ENCODE measurements at regions not wholly inside any gene's neighbourhood (a gene's known extent, or its start where the extent isn't known, plus 50 kb on each side); places are given as distances from the start of the nearest gene placed in this dataset.

DNA sequence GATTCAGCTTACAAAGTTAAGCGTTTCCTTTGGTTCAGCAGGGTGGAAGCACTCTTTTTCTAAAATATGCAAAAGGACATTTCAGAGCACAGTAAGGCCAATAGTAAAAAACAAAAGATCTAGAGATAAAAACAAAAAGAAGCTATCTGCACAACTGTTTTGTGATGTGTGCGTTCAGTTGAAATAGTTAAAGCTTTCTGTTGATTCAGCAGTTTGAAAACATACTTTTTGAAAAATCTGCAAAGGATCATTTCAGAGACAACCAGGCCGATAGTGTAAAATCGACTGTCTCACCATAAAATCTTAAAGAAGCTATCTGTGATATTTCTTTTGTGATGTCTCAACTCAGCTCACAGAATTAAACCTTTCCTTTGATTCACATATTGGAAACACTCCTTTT is 300.0 kb upstream of the ALG10B start:
- H3K9me3 ChIP-seq (replicated peaks; ENCODE audit: control insufficient read depth, low read depth, low read length), result peaks cover 36% of the 10 kb centered on the region
- no peaks in the 10 kb centered on the region for H3K27me3 ChIP-seq (ENCODE audit: control insufficient read depth, insufficient read depth, low read length)
- no peaks in the 10 kb centered on the region for H3K4me1 ChIP-seq (ENCODE audit: control insufficient read depth, insufficient read depth, low read length)
- H3K27ac ChIP-seq (ENCODE audit: low read length), result no peak overlapping the region
- no peak for DNase-seq
- no peak overlapping the region for H3K4me3 ChIP-seq (ENCODE audit: low read length)
- no CpG with 5 or more reads among the region's 4 CpGs for WGBS (ENCODE audit: insufficient coverage)
- H3K36me3 ChIP-seq (ENCODE audit: control insufficient read depth, insufficient read depth, low read length), result no peaks in the 10 kb centered on the region

DNA sequence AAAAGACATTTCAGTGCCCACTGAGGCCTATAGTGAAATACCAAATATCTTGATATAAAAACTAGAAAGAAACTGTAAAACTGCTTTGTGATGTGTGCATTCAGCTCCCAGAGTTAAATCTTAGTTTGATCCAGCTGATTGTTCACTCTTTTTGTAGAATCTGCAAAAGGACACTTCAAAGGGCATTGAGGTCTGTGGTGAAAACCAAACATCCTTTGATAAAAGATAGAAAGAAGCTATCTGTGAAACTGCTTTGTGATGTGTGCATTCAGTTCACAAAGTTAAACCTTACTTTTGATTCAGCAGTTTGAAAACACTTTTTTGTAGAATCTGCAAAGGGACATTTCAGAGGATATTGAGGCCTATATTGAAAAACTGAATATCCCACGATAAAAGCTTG is 290.7 kb upstream of the ALG10B start:
- H3K27me3 ChIP-seq (ENCODE audit: control insufficient read depth, insufficient read depth, low read length), result no peaks in the 10 kb centered on the region
- no peak overlapping the region for H3K27ac ChIP-seq (ENCODE audit: low read length)
- no peak for DNase-seq
- WGBS (ENCODE audit: insufficient coverage), result no CpG with 5 or more reads among the region's 1 CpG
- H3K9me3 ChIP-seq (replicated peaks; ENCODE audit: control insufficient read depth, low read depth, low read length), result peaks cover 19% of the 10 kb centered on the region
- no peak overlapping the region for H3K4me3 ChIP-seq (ENCODE audit: low read length)
- no peaks in the 10 kb centered on the region for H3K36me3 ChIP-seq (ENCODE audit: control insufficient read depth, insufficient read depth, low read length)
- H3K4me1 ChIP-seq (ENCODE audit: control insufficient read depth, insufficient read depth, low read length), result no peaks in the 10 kb centered on the region

DNA sequence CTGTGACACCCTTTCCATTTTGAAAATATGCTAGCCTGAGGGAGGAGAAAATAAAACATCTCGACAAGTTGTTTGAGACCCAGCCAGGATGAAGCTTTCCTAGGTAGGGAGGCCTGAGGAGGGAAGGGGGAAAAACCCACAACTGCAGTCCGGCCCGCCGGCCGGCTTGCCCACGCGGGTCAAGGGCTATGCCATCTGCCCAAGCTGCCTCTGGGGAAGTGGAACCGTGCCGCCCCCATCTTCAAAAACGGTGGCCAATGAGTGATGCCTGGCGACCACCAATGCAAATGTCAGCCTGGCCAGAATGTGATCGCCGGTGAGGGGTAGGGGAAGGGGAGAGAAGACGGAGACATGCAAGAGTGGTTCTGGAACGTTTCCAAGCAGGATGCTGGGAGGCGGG is 263.5 kb upstream of the ALG10B start:
- WGBS (ENCODE audit: insufficient coverage), result 72% methylated on average over 10 of the region's 16 CpGs
- no peak for DNase-seq
- Histone ChIP-seq H3K36me3 (ENCODE audit: control insufficient read depth, insufficient read depth, low read length) (no peaks in the 10 kb centered on the region), H3K9me3 (replicated peaks; ENCODE audit: control insufficient read depth, low read depth, low read length) (peaks cover 77% of the 10 kb centered on the region), H3K4me1 (ENCODE audit: control insufficient read depth, insufficient read depth, low read length) (no peaks in the 10 kb centered on the region), H3K27me3 (ENCODE audit: control insufficient read depth, insufficient read depth, low read length) (no peaks in the 10 kb centered on the region), H3K4me3 (ENCODE audit: low read length) (no peak overlapping the region), H3K27ac (ENCODE audit: low read length) (no peak overlapping the region)

DNA sequence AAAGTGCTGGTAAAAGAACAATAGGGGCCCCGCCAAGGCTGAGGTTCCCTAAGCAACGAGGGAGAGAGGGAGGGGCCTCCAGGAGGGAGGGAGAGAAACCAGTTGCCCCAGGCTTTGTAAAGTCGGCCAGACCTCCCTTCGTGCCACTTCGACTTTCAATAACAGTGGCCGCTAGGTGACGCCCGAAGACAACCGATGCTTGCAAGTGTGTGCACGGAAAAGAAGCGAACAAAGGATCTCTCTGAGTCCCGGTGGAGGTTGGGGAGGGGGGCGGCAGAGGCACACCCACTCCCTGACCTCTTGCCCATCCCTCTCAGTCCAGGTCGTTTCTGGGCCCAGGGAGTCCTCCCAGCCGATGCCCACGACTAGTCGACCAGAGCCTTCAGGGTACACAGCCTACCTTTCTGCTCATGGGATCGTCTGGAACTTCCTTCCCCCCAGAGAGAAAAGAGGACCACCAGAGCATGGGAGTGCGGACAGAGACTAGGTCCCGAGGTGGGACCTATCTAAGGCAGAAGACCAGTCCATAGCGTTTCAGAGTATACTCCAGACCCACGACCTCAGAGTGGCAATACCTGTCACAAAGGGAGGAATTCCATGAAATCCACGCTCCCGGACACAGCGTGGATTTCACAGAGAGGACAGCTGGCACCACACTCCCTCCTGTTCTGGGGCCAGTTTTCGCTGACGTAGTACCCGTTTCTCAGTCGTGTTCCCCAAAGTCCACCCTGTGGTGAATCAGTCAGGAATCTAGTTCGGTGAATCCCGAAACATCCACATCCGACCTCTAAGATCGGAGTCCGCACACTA is 262.7 kb upstream of the ALG10B start:
- WGBS (ENCODE audit: insufficient coverage), result 78% methylated on average over 25 of the region's 34 CpGs
- no peak for DNase-seq
- Histone ChIP-seq H3K27me3 (ENCODE audit: control insufficient read depth, insufficient read depth, low read length) (no peaks in the 10 kb centered on the region), H3K27ac (ENCODE audit: low read length) (no peak overlapping the region), H3K4me1 (ENCODE audit: control insufficient read depth, insufficient read depth, low read length) (no peaks in the 10 kb centered on the region), H3K4me3 (ENCODE audit: low read length) (no peak overlapping the region), H3K9me3 (replicated peaks; ENCODE audit: control insufficient read depth, low read depth, low read length) (peaks cover 70% of the 10 kb centered on the region), H3K36me3 (ENCODE audit: control insufficient read depth, insufficient read depth, low read length) (no peaks in the 10 kb centered on the region)

DNA sequence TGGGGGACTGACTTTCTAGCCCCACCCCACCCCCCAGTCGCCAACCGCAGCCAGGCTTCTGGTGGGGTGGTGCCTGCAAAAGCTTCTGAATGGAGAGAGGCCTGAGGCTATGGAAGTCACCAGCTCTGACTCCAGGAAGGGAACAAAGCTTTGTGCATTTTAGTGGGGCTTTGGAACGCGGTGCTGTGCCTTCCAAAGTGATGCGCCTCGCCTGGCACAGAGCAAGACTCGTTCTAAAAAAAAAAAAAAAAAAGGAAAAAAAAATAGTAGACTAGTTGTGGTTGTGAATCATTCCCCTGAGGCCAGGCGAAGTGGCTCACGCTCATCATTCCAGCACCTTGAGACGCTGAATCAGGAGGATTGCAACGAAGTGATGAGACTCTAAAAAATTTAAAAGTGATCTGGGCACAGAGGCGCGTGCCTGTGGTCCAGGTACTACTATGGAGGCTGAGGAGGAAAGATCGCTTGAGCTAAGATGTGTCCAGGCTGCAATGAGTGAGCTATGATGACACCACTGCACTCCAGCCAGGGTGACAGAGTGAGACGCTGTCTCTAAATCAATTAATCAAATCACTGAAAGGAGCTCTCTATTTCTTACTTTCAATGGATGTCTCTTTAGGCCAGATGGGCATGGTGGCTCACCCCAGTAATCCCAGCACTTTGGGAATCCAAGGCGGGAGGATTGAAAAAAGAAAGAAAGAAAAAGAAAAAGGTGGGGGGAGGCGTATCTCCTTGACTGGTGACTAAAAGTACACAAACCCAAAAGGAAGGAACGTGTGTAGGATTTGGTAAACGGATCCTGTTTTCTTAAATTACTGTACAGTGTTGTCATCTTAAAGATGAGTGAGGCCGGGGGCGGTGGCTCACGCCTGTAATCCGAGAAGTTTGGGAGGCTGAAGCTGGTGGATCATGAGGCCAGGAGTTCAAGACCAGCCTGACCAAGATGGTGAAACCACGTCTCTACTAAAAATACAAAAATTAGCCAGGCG is 259.6 kb upstream of the ALG10B start:
- H3K4me3 ChIP-seq (ENCODE audit: low read length), result no peak overlapping the region
- DNase-seq, result no peak
- peaks cover 55% of the 10 kb centered on the region for H3K9me3 ChIP-seq (replicated peaks; ENCODE audit: control insufficient read depth, low read depth, low read length)
- 83% methylated on average over 17 of the region's 25 CpGs for WGBS (ENCODE audit: insufficient coverage)
- H3K4me1 ChIP-seq (ENCODE audit: control insufficient read depth, insufficient read depth, low read length), result no peaks in the 10 kb centered on the region
- H3K27me3 ChIP-seq (ENCODE audit: control insufficient read depth, insufficient read depth, low read length), result no peaks in the 10 kb centered on the region
- no peaks in the 10 kb centered on the region for H3K36me3 ChIP-seq (ENCODE audit: control insufficient read depth, insufficient read depth, low read length)
- no peak overlapping the region for H3K27ac ChIP-seq (ENCODE audit: low read length)

DNA sequence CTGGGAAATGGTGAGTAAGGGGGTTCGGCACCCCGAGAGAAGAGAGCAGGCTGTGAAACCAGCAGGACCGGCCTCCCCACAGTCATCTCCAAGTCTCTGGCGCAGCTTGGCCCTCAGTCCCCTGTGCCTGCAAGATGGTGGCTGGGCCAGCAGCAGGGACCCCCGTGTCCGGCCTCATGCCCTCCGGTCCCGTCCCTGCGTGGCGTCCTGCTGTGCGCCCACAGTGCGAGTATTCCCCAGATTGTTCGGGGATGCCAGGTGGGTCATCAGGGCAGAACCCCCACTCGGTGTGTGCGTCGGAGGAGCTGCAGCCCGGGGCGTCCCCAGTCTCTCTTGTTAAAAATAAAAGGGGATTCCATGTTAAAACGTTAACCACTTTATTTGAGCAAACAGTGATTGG is 216.9 kb upstream of the ALG10B start:
- no peak for DNase-seq
- Histone ChIP-seq H3K9me3 (replicated peaks; ENCODE audit: control insufficient read depth, low read depth, low read length) (peaks cover 22% of the 10 kb centered on the region), H3K36me3 (ENCODE audit: control insufficient read depth, insufficient read depth, low read length) (no peaks in the 10 kb centered on the region), H3K4me3 (ENCODE audit: low read length) (no peak overlapping the region), H3K27ac (ENCODE audit: low read length) (no peak overlapping the region), H3K4me1 (ENCODE audit: control insufficient read depth, insufficient read depth, low read length) (no peaks in the 10 kb centered on the region), H3K27me3 (ENCODE audit: control insufficient read depth, insufficient read depth, low read length) (no peaks in the 10 kb centered on the region)
- WGBS (ENCODE audit: insufficient coverage), result 96% methylated on average over 19 of the region's 19 CpGs

DNA sequence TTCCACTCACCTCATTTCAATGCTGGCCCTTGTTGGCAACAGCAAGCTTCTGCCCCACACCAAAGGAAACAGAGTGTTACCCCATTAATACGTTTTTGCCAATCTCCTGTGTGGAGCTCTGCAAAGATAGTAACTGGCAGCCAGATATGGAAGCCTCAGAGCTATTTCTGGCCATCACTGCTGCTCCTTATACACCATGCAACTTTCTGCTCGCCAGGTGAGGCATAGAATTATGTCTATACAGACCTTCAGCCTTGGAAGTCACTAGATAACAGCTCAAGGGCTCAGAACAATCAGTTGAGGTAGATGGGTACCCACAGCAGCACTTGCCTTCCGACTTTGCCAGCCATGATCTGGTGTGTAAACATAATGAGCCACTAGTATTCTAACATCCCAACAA is 214.8 kb upstream of the ALG10B start:
- no peaks in the 10 kb centered on the region for H3K27me3 ChIP-seq (ENCODE audit: control insufficient read depth, insufficient read depth, low read length)
- H3K4me1 ChIP-seq (ENCODE audit: control insufficient read depth, insufficient read depth, low read length), result no peaks in the 10 kb centered on the region
- no peak for DNase-seq
- no peak overlapping the region for H3K4me3 ChIP-seq (ENCODE audit: low read length)
- 13% methylated on average over 2 of the region's 3 CpGs for WGBS (ENCODE audit: insufficient coverage)
- peaks cover 27% of the 10 kb centered on the region for H3K9me3 ChIP-seq (replicated peaks; ENCODE audit: control insufficient read depth, low read depth, low read length)
- no peak overlapping the region for H3K27ac ChIP-seq (ENCODE audit: low read length)
- no peaks in the 10 kb centered on the region for H3K36me3 ChIP-seq (ENCODE audit: control insufficient read depth, insufficient read depth, low read length)

DNA sequence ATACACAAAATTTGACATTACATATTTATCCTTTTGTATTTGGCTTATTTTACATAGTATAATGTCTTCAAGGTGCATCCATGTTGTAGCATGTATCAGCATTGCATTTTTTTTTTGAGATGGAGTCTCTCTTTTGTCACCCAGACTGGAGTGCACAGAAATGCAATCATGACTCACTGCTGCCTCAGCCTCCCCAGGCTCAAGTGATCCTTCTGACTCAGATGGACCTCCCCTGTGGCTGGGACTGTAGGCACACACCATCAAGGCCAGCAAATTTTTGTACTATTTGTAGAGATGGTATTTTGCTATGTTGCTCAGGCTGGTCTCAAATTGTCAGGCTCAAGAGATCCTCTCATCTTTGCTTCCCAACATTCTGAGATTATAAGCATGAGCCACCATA is 214.4 kb upstream of the ALG10B start:
- peaks cover 27% of the 10 kb centered on the region for H3K9me3 ChIP-seq (replicated peaks; ENCODE audit: control insufficient read depth, low read depth, low read length)
- DNase-seq, result no peak
- no peak overlapping the region for H3K27ac ChIP-seq (ENCODE audit: low read length)
- H3K27me3 ChIP-seq (ENCODE audit: control insufficient read depth, insufficient read depth, low read length), result no peaks in the 10 kb centered on the region
- H3K4me1 ChIP-seq (ENCODE audit: control insufficient read depth, insufficient read depth, low read length), result no peaks in the 10 kb centered on the region
- no peak overlapping the region for H3K4me3 ChIP-seq (ENCODE audit: low read length)
- H3K36me3 ChIP-seq (ENCODE audit: control insufficient read depth, insufficient read depth, low read length), result no peaks in the 10 kb centered on the region

DNA sequence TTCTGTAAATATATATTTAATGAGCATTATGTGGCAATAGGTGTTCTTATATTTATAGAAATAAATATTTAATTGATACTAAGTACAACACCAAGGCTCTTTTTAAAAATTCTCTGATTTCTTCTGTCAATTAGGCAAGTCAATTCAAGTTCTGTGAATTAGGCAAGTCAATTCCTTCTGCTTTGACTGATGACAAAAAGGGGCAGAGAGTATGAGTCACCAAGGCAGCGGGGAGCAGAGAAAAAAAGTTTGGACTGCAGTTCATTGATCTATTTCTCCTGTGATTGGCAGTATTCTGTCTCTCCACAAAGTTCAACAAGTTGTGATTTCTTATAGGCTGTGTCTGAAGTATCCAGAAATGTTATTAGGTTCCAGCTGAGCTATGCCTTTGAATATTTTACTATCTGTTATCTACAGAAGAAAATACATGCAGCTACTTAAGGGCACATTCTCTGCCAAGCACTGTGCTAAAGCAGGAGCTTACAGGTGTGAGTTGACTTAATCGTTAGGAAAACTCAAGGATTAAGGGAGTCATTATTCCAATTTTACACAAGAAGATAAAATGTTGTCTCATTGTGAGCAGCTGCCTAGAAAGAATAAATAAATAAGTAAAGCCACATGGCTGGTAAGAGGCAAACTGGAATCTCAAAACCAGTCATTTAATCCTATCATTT is 206.4 kb upstream of the ALG10B start:
- Histone ChIP-seq H3K27me3 (ENCODE audit: control insufficient read depth, insufficient read depth, low read length) (no peaks in the 10 kb centered on the region), H3K9me3 (replicated peaks; ENCODE audit: control insufficient read depth, low read depth, low read length) (peaks cover 26% of the 10 kb centered on the region), H3K4me1 (ENCODE audit: control insufficient read depth, insufficient read depth, low read length) (no peaks in the 10 kb centered on the region), H3K4me3 (ENCODE audit: low read length) (no peak overlapping the region), H3K27ac (ENCODE audit: low read length) (no peak overlapping the region), H3K36me3 (ENCODE audit: control insufficient read depth, insufficient read depth, low read length) (no peaks in the 10 kb centered on the region)
- WGBS (ENCODE audit: insufficient coverage), result no CpG with 5 or more reads among the region's 2 CpGs
- DNase-seq, result no peak

DNA sequence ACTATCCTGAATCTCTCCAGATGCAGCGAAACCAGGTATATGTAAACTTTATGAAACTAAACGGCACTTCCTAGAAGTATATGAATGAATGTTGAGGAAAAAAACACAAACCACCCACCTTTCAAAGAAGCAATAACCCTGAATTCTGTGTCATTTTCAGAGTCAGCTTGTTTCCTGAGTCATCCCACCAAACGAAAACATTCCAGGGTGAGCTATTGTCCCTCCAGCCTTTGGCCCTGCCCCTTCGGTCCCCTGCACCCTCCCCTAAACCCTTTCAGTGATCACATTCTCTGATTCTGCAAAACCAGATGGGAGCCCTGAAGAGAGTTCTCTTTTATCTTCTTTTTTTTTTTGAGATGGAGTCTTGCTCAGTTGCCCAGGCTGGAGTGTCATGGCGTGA is 202.6 kb upstream of the ALG10B start:
- DNase-seq, result no peak
- H3K27me3 ChIP-seq (ENCODE audit: control insufficient read depth, insufficient read depth, low read length), result no peaks in the 10 kb centered on the region
- 67% methylated on average over 1 of the region's 5 CpGs for WGBS (ENCODE audit: insufficient coverage)
- H3K4me1 ChIP-seq (ENCODE audit: control insufficient read depth, insufficient read depth, low read length), result no peaks in the 10 kb centered on the region
- no peak overlapping the region for H3K4me3 ChIP-seq (ENCODE audit: low read length)
- H3K27ac ChIP-seq (ENCODE audit: low read length), result no peak overlapping the region
- peaks cover 33% of the 10 kb centered on the region for H3K9me3 ChIP-seq (replicated peaks; ENCODE audit: control insufficient read depth, low read depth, low read length)
- H3K36me3 ChIP-seq (ENCODE audit: control insufficient read depth, insufficient read depth, low read length), result no peaks in the 10 kb centered on the region
